ENCODE measurements at regions not wholly inside any gene's neighbourhood (a gene's known extent, or its start where the extent isn't known, plus 50 kb on each side); places are given as distances from the start of the nearest gene placed in this dataset.
"Not testable (repeated sequence)": the region's sequence is repeated elsewhere in the genome, so short reads cannot be mapped to it uniquely, and the experiment has no call there.

GRCh38 chr7:149930374-149931068 lies 56.8 kb downstream of the ATP6V0E2 start:
- not testable (repeated sequence) for H3K27ac ChIP-seq (ENCODE audit: insufficient read depth, low read length, poor library complexity, severe bottlenecking); H3K4me1 Mint-ChIP-seq; H3K9me3 Mint-ChIP-seq; H3K4me3 ChIP-seq (ENCODE audit: low read depth, low read length); H3K4me1 ChIP-seq (ENCODE audit: control insufficient read depth, insufficient read depth, low read length, poor library complexity, severe bottlenecking); H3K36me3 Mint-ChIP-seq; H3K9me3 ChIP-seq (ENCODE audit: control insufficient read depth in 2 of 2, low read length in 2 of 2); H3K4me3 Mint-ChIP-seq; H3K27me3 ChIP-seq (ENCODE audit: control insufficient read depth, insufficient read depth, low read length); ATAC-seq (ENCODE audit: low read depth in 2 of 2); H3K36me3 ChIP-seq (ENCODE audit: control insufficient read depth, insufficient read depth, low read length); DNase-seq; H3K27me3 Mint-ChIP-seq; H3K27ac Mint-ChIP-seq

- not testable (repeated sequence) for H3K27me3 Mint-ChIP-seq; ATAC-seq (ENCODE audit: low read depth in 2 of 2)
Measured at GRCh38 chr7:149933776-149934175, 60.0 kb downstream of the ATP6V0E2 start.

GRCh38 chr7:149947346-149947745 lies 73.6 kb downstream of the ATP6V0E2 start:
- not testable (repeated sequence) for H3K27me3 Mint-ChIP-seq, H3K9me3 Mint-ChIP-seq

More at GRCh38 chr7:149933776-149934175, 60.0 kb downstream of the ATP6V0E2 start:
- H3K4me1 Mint-ChIP-seq; H3K4me3 ChIP-seq (ENCODE audit: low read depth, low read length); H3K36me3 ChIP-seq (ENCODE audit: control insufficient read depth, insufficient read depth, low read length); H3K9me3 Mint-ChIP-seq; H3K4me1 ChIP-seq (ENCODE audit: control insufficient read depth, insufficient read depth, low read length, poor library complexity, severe bottlenecking); H3K4me3 Mint-ChIP-seq; H3K27ac ChIP-seq (ENCODE audit: insufficient read depth, low read length, poor library complexity, severe bottlenecking); H3K9me3 ChIP-seq (ENCODE audit: control insufficient read depth in 2 of 2, low read length in 2 of 2); H3K36me3 Mint-ChIP-seq; H3K27ac Mint-ChIP-seq; H3K27me3 ChIP-seq (ENCODE audit: control insufficient read depth, insufficient read depth, low read length); DNase-seq: not testable (repeated sequence)

GRCh38 chr7:149948444-149948843 lies 74.7 kb downstream of the ATP6V0E2 start:
- not testable (repeated sequence) for H3K36me3 Mint-ChIP-seq; H3K27me3 Mint-ChIP-seq; H3K4me1 ChIP-seq (ENCODE audit: control insufficient read depth, insufficient read depth, low read length, poor library complexity, severe bottlenecking); H3K9me3 ChIP-seq (ENCODE audit: control insufficient read depth in 2 of 2, low read length in 2 of 2); H3K4me3 ChIP-seq (ENCODE audit: low read depth, low read length); DNase-seq; H3K9me3 Mint-ChIP-seq; H3K4me1 Mint-ChIP-seq; H3K27ac ChIP-seq (ENCODE audit: insufficient read depth, low read length, poor library complexity, severe bottlenecking); ATAC-seq (ENCODE audit: low read depth in 2 of 2); H3K36me3 ChIP-seq (ENCODE audit: control insufficient read depth, insufficient read depth, low read length); H3K27ac Mint-ChIP-seq; H3K27me3 ChIP-seq (ENCODE audit: control insufficient read depth, insufficient read depth, low read length); H3K4me3 Mint-ChIP-seq

More at GRCh38 chr7:149947346-149947745, 73.6 kb downstream of the ATP6V0E2 start:
- not testable (repeated sequence) for DNase-seq; H3K27ac ChIP-seq (ENCODE audit: insufficient read depth, low read length, poor library complexity, severe bottlenecking); H3K27me3 ChIP-seq (ENCODE audit: control insufficient read depth, insufficient read depth, low read length); H3K27ac Mint-ChIP-seq; ATAC-seq (ENCODE audit: low read depth in 2 of 2); H3K4me1 Mint-ChIP-seq; H3K36me3 ChIP-seq (ENCODE audit: control insufficient read depth, insufficient read depth, low read length); H3K4me3 ChIP-seq (ENCODE audit: low read depth, low read length); H3K9me3 ChIP-seq (ENCODE audit: control insufficient read depth in 2 of 2, low read length in 2 of 2); H3K36me3 Mint-ChIP-seq; H3K4me1 ChIP-seq (ENCODE audit: control insufficient read depth, insufficient read depth, low read length, poor library complexity, severe bottlenecking); H3K4me3 Mint-ChIP-seq

- not testable (repeated sequence) for H3K36me3 Mint-ChIP-seq; H3K27ac ChIP-seq (ENCODE audit: insufficient read depth, low read length, poor library complexity, severe bottlenecking); H3K9me3 ChIP-seq (ENCODE audit: control insufficient read depth in 2 of 2, low read length in 2 of 2); H3K4me1 ChIP-seq (ENCODE audit: control insufficient read depth, insufficient read depth, low read length, poor library complexity, severe bottlenecking); H3K4me3 ChIP-seq (ENCODE audit: low read depth, low read length); H3K36me3 ChIP-seq (ENCODE audit: control insufficient read depth, insufficient read depth, low read length); H3K27me3 Mint-ChIP-seq; H3K9me3 Mint-ChIP-seq; H3K27me3 ChIP-seq (ENCODE audit: control insufficient read depth, insufficient read depth, low read length); H3K4me1 Mint-ChIP-seq
- ATAC-seq (ENCODE audit: low read depth in 2 of 2) (peak in 1 of 2 donors; percentile 39), DNase-seq (peak in 1 of 3 donors; percentile 52)
- Mint-ChIP-seq H3K4me3 (peak overlapping the region in 2 of 4 donors; percentile 31 to 79), H3K27ac (peak overlapping the region in 1 of 3 donors; percentile 89)
Measured at GRCh38 chr7:149949863-149950577, 76.3 kb downstream of the ATP6V0E2 start.

- H3K27me3 ChIP-seq (ENCODE audit: control insufficient read depth, insufficient read depth, low read length); H3K9me3 ChIP-seq (ENCODE audit: control insufficient read depth in 2 of 2, low read length in 2 of 2); H3K36me3 ChIP-seq (ENCODE audit: control insufficient read depth, insufficient read depth, low read length); H3K4me3 ChIP-seq (ENCODE audit: low read depth, low read length); H3K4me1 ChIP-seq (ENCODE audit: control insufficient read depth, insufficient read depth, low read length, poor library complexity, severe bottlenecking); DNase-seq; H3K27me3 Mint-ChIP-seq; ATAC-seq (ENCODE audit: low read depth in 2 of 2); H3K27ac ChIP-seq (ENCODE audit: insufficient read depth, low read length, poor library complexity, severe bottlenecking); H3K4me1 Mint-ChIP-seq; H3K27ac Mint-ChIP-seq; H3K9me3 Mint-ChIP-seq; H3K36me3 Mint-ChIP-seq: not testable (repeated sequence)
- H3K4me3 Mint-ChIP-seq: peak overlapping the region in 1 of 4 donors; percentile 31
Measured at GRCh38 chr7:149950578-149950924, 76.8 kb downstream of the ATP6V0E2 start.

GRCh38 chr7:149951579-149951978 lies 77.8 kb downstream of the ATP6V0E2 start:
- H3K4me3 Mint-ChIP-seq; H3K4me1 ChIP-seq (ENCODE audit: control insufficient read depth, insufficient read depth, low read length, poor library complexity, severe bottlenecking); H3K4me3 ChIP-seq (ENCODE audit: low read depth, low read length); DNase-seq; H3K27me3 ChIP-seq (ENCODE audit: control insufficient read depth, insufficient read depth, low read length); H3K27ac ChIP-seq (ENCODE audit: insufficient read depth, low read length, poor library complexity, severe bottlenecking); H3K4me1 Mint-ChIP-seq; H3K36me3 ChIP-seq (ENCODE audit: control insufficient read depth, insufficient read depth, low read length); ATAC-seq (ENCODE audit: low read depth in 2 of 2); H3K27ac Mint-ChIP-seq; H3K9me3 ChIP-seq (ENCODE audit: control insufficient read depth in 2 of 2, low read length in 2 of 2); H3K27me3 Mint-ChIP-seq; H3K9me3 Mint-ChIP-seq; H3K36me3 Mint-ChIP-seq: not testable (repeated sequence)

- H3K4me3 ChIP-seq (ENCODE audit: low read depth, low read length); H3K4me3 Mint-ChIP-seq; H3K27me3 Mint-ChIP-seq; H3K27ac Mint-ChIP-seq; H3K27me3 ChIP-seq (ENCODE audit: control insufficient read depth, insufficient read depth, low read length); H3K36me3 Mint-ChIP-seq; H3K27ac ChIP-seq (ENCODE audit: insufficient read depth, low read length, poor library complexity, severe bottlenecking); DNase-seq; H3K36me3 ChIP-seq (ENCODE audit: control insufficient read depth, insufficient read depth, low read length); ATAC-seq (ENCODE audit: low read depth in 2 of 2); H3K4me1 ChIP-seq (ENCODE audit: control insufficient read depth, insufficient read depth, low read length, poor library complexity, severe bottlenecking): not testable (repeated sequence)
- Mint-ChIP-seq H3K9me3 (peaks cover 1 to 21% (median 5%) of the 10 kb centered on the region in 7 donors), H3K4me1 (peaks cover 0 to 22% (median 2%) of the 10 kb centered on the region in 4 donors)
- peaks cover 8 to 20% of the 10 kb centered on the region in 2 experiments for H3K9me3 ChIP-seq (ENCODE audit: control insufficient read depth in 2 of 2, low read length in 2 of 2)
Measured at GRCh38 chr7:149958880-149959279, 85.1 kb downstream of the ATP6V0E2 start.
